GM18870 (cell line): ENCODE measurements at regions not wholly inside any gene's neighbourhood (a gene's known extent, or its start where the extent isn't known, plus 50 kb on each side); places are given as distances from the start of the nearest gene placed in this dataset.

Experiments
- ATAC-seq: cut with Tn5 transposase; IDR thresholded peaks from one replicate; pipeline ENCODE4 v1.9.1; 2021; ENCODE audit warnings: moderate library complexity; ENCODE audit not compliant: unreplicated experiment

- ATAC-seq: no peak
Observed at GRCh38 chr18:78031589-78031988, 781.9 kb downstream of the GALR1 start.

- no peak for ATAC-seq
Observed at GRCh38 chr18:78031991-78032390, 782.3 kb downstream of the GALR1 start.

GRCh38 chr18:78032574-78032973 lies 782.9 kb downstream of the GALR1 start:
- no peak for ATAC-seq

GRCh38 chr18:78034755-78035154 lies 785.1 kb downstream of the GALR1 start:
- no peak for ATAC-seq

GRCh38 chr18:78041218-78041617 lies 791.6 kb downstream of the GALR1 start:
- ATAC-seq: no peak

- no peak for ATAC-seq
Observed at GRCh38 chr18:78046631-78047030, 797.0 kb downstream of the GALR1 start.

- ATAC-seq: no peak
Observed at GRCh38 chr18:78049281-78049680, 799.6 kb downstream of the GALR1 start.

GRCh38 chr18:78054801-78055200 lies 805.2 kb downstream of the GALR1 start:
- ATAC-seq: no peak

GRCh38 chr18:78056011-78056410 lies 806.4 kb downstream of the GALR1 start:
- no peak for ATAC-seq

GRCh38 chr18:78069784-78070664 lies 820.4 kb downstream of the GALR1 start:
- no peak for ATAC-seq

GRCh38 chr18:78071166-78071710 lies 821.6 kb downstream of the GALR1 start:
- ATAC-seq: no peak

GRCh38 chr18:78071776-78072175 lies 822.1 kb downstream of the GALR1 start:
- ATAC-seq: no peak

GRCh38 chr18:78072375-78072774 lies 822.7 kb downstream of the GALR1 start:
- no peak for ATAC-seq

- ATAC-seq: no peak
Observed at GRCh38 chr18:78073275-78073674, 823.6 kb downstream of the GALR1 start.

GRCh38 chr18:78074400-78075020 lies 824.9 kb downstream of the GALR1 start:
- no peak for ATAC-seq

GRCh38 chr18:78080081-78080480 lies 830.4 kb downstream of the GALR1 start:
- ATAC-seq: no peak

GRCh38 chr18:78080761-78081160 lies 831.1 kb downstream of the GALR1 start:
- ATAC-seq: no peak

GRCh38 chr18:78082816-78083215 lies 833.2 kb downstream of the GALR1 start:
- no peak for ATAC-seq

- ATAC-seq: no peak
Observed at GRCh38 chr18:78085241-78086185, 835.9 kb downstream of the GALR1 start.

GRCh38 chr18:78086931-78087330 lies 837.3 kb downstream of the GALR1 start:
- ATAC-seq: no peak

- ATAC-seq: no peak
Observed at GRCh38 chr18:78087338-78087737, 837.7 kb downstream of the GALR1 start.
